LNCAP (cell line): ENCODE measurements at regions not wholly inside any gene's neighbourhood (a gene's known extent, or its start where the extent isn't known, plus 50 kb on each side); places are given as distances from the start of the nearest gene placed in this dataset.

ENCODE experiments used
- TF ChIP-seq, protein P1 (sequence below): fragments of 450-650 bp; IDR thresholded peaks from 2 replicates; pipeline ENCODE4 v1.5.1; 2017; ENCODE audit warnings: mild to moderate bottlenecking

DNA sequence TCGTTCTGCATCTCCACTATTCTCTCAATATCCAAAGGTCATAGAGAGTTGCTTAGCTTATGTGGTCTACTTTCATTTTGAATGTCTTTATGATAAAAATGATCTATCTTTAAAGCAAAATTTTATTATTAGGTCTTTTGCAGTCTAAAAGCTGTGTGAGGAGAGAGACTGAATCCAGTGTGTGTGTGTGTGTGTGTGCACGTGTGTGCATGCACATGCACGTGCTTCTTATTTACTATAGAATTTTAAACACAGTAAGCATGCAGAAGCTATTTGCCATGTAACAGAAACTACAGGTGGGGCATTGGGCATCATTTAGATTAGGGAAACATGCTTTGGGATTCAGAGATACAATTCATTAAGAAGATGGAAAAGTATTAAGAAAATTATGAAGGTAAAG is 136.0 kb upstream of the SPRY2 start:
- TF ChIP-seq, protein P1, sequence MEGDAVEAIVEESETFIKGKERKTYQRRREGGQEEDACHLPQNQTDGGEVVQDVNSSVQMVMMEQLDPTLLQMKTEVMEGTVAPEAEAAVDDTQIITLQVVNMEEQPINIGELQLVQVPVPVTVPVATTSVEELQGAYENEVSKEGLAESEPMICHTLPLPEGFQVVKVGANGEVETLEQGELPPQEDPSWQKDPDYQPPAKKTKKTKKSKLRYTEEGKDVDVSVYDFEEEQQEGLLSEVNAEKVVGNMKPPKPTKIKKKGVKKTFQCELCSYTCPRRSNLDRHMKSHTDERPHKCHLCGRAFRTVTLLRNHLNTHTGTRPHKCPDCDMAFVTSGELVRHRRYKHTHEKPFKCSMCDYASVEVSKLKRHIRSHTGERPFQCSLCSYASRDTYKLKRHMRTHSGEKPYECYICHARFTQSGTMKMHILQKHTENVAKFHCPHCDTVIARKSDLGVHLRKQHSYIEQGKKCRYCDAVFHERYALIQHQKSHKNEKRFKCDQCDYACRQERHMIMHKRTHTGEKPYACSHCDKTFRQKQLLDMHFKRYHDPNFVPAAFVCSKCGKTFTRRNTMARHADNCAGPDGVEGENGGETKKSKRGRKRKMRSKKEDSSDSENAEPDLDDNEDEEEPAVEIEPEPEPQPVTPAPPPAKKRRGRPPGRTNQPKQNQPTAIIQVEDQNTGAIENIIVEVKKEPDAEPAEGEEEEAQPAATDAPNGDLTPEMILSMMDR: no peak

DNA sequence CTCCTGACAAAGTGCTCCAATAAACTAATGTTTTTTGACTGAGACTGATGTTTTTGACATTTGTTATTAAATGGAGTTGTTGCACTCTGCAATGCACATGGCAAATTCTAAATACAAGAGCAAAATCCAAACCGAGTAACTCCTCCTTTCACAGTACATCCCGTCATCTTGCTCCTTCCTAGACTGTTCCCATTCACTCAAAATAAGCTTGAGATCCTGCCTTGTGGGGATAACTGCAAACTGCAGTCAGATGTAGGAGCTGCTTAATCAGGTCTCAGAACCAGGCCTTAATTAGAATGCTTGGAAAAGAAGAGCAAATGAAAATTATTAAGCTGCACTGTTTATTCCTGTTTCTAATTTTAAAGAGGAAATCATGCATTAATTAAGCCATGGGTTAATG is 134.8 kb upstream of the SPRY2 start:
- TF ChIP-seq, protein P1: no peak

DNA sequence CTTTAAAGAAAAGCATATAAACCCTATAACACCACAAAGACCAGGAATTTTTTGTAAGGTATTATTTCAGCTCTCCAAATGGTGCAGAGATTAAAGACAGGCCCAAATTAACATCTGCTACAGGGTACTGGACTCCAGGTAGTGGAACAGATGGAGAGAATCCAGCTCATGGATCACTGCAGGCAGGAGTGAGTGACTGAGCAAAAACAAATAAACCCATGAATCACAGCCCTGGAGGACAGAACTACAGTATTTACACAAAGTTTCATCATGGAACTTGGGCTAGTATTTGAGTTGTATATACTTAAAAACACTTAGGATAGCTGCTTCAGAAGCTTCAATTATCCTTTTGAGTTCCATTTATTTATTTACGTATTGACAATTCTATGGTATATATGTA is 132.8 kb upstream of the SPRY2 start:
- TF ChIP-seq, protein P1: no peak

DNA sequence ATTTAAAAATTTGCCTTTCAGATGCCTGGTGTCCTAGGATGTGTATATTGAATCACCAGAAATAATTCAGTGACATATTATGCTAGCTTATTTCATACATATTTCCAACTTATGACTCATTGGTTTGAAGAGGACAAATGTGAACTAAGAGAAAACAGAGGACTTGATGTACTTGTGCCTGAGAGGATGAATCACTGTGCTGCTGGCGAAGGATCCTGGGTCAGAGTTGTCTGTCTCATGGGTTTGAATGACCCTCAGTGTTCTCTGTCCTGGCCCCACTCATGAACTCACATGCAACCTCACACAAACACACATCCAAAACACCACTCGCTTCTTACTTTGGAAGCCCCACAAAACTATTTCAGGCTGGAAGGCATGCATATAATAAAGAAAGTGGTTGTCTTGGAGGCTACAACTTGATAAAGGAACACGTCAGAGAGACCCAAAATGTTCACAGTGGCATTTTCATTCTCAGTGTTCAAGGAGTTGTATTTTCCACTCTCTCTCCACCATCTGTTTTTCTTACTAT is 129.0 kb upstream of the SPRY2 start:
- TF ChIP-seq, protein P1: no peak

DNA sequence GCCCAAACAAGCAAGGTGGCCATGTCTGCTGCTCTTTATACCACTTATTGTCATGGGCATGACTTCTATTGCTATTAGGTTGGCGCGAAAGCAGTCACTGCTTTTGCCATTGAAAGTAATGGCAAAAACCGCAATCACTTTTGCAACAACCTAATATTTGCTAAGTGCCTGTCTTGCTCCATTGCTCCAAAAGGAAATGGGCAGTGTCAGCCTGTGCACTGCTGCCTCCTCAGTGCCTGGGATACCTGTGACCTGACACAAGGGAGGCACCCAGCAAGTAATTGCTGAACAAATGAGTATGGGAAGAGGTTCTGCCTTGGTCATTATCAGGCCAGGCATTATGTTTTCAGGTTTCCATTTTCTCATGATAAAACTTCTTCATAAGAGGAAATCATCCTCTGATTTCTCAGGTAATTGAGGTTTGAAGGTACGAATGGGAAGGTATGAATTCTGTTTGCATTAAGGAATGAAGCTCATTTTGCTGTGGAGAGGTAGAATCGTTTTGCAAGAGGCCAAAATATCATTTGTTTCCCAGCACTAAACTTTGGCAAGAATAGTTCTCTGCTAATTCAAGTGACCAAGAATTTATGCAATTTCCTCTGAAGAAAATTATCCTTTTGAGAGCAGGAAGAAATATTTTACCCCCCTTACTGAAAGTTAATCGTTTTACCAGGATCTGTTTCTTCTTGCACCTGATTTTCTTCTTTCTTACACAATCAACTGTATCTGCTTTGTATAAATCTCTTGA is 128.4 kb upstream of the SPRY2 start:
- TF ChIP-seq, protein P1: no peak

DNA sequence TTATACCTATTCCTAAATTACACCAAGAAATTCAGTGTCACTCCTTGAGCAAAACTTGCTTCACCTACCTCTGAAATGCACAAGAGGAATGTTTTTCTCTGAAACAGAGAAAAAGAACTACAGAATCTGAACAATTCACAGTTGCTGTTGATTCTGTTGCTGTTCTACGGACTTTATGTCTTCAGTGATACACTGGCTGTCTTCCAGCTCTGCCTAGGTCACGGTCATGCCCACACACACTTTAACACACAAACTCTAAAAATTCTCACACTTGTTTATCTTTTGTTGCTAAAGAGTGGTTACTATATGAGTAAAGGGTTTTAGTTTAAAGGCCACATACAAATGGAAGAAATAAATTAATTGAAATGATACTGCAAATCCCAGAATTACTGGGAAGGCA is 124.4 kb upstream of the SPRY2 start:
- TF ChIP-seq, protein P1: no peak

DNA sequence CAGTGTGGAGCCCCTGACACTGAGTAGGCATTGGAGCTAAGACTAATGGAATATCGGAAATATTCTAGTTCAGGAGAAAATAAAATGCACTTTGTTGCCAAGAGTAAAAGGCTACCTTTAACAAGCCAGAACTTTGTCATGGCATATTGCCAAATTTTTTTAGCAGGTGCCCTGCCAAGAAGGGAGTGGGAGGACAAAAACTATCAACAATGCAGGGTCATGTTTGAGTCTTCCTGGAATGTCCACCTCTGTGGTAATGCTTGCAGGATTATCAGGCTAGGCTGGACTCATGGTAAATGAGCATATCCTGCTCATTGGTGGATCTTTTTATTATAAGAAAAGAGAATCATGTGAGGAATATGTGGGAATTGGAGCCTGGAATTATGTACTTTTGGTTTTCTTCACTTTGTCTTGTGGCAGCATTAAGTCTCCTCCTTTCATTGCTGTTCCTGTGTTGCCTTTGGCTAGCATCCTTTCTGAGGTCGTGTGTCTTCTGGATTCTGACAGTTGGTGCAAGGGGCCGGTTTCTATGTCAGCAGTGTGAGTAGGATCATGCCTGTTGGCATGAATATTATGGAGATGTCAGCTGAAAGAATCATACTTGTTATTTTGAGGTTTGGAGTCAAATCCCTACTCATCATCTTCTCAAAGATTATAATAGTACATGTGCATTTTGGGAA is 122.9 kb upstream of the SPRY2 start:
- TF ChIP-seq, protein P1: no peak
